SH-SY5Y (cell line): ENCODE measurements at regions not wholly inside any gene's neighbourhood (a gene's known extent, or its start where the extent isn't known, plus 50 kb on each side); places are given as distances from the start of the nearest gene placed in this dataset.

Experiments used
- GATA2 ChIP-seq: IDR thresholded peaks from 2 replicates; pipeline ENCODE4 v1.6.1; 2011; ENCODE audit warnings: mild to moderate bottlenecking, low read depth, low read length
- GATA3 ChIP-seq: IDR thresholded peaks from 2 replicates; pipeline ENCODE4 v1.6.1; 2011; ENCODE audit warnings: low read depth, mild to moderate bottlenecking, low read length, moderate library complexity

DNA sequence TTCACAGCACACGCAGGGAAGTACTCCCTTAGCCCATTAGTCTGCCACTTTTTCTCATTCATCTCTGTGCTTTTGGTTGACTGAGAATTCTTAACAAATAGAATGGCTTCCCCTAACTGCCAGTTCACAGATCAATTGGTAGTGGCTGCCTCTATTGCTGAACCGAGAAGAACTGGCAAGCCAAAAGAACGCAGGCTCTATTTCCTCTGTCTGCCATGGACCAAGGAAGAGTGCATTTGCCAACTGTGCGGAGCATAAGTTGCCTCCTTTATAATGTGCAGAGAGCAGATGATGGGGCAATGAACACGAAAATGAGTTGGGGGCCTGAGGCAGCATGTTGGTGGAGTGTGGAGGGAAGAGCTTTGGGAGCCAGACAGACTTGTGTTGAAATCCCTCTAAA, 483.1 kb upstream of the CAMK1G start:
- no peak for TF ChIP-seq GATA2
- no peak for TF ChIP-seq GATA3
